IPS DF 4.7 (cell line): ENCODE measurements at regions not wholly inside any gene's neighbourhood (a gene's known extent, or its start where the extent isn't known, plus 50 kb on each side); places are given as distances from the start of the nearest gene placed in this dataset.

ENCODE experiments used
- DNase-seq: peaks from one replicate; pipeline ENCODE4 v3.0.0-alpha.2; 2013; ENCODE audit warnings: low spot score; ENCODE audit errors: extremely low read depth

- DNase-seq, result no peak
Measured at GRCh38 chr5:164784230-164784629, 1278.8 kb downstream of the MAT2B start.

GRCh38 chr5:164798110-164798509 is 1292.7 kb downstream of the MAT2B start:
- DNase-seq, result no peak

DNA sequence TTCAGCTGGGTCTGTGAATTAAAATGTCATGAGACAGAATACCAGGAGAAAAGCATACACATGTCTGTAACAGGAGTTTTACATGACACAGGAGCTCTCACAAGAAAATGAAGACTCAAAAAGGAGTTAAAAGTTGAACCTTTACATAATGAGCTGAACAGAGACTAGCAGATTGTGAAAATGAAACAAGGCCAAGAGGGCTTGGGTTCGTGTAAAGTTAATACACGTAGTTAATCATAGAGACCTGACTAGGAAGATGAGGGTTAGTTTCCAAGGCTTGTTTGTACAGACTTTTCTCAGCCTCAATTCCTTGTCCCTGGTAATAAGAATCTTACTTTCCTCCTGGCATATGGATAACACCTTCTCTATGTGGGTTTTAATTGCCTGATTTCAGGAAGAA is 1294.0 kb downstream of the MAT2B start:
- DNase-seq, result no peak

DNA sequence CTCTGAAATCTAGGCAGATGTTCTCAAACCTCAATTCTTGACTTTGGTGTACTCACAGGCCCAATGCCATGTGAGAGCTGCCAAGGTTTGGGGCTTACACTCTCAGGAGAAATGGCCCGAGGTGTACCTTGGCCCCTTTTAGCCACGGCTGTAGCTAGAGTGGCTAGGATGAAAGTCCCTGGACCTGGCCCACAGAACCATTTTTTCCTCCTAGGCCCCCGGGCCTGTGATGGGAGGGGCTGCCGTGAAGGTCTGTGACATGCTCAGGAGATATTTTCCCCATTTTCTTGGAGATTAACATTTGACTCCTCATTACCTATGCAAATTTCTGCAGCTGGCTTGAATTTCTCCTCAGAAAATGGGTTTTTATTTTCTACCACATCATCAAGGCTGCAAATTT is 1296.5 kb downstream of the MAT2B start:
- DNase-seq, result no peak

- DNase-seq, result no peak
Measured at GRCh38 chr5:164809821-164810220, 1304.4 kb downstream of the MAT2B start.

DNA sequence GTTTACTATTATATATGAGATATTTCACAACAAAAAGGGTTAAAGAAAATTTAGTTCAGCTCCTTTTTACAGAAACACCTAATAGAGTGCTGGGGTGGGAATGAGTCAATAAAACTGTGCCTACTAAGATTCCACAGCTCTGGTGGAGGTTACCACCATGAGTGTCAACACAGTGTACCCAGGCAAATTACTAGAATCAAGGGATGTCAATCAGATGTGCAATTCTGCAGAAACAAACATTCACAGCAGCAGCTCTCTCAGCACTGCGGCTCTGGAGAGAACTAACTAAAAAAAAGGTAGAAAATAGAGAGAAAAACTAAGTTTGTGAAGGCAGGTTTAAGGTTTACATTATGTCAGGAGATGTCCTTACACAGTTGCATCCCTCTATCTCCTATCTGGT is 1313.0 kb downstream of the MAT2B start:
- DNase-seq, result no peak

- DNase-seq, result no peak
Measured at GRCh38 chr5:164824671-164825070, 1319.3 kb downstream of the MAT2B start.

GRCh38 chr5:164832516-164832915 is 1327.1 kb downstream of the MAT2B start:
- DNase-seq, result no peak

GRCh38 chr5:164844348-164844747 is 1338.9 kb downstream of the MAT2B start:
- no peak for DNase-seq

- no peak for DNase-seq
Measured at GRCh38 chr5:164860896-164861295, 1355.5 kb downstream of the MAT2B start.

GRCh38 chr5:164861610-164862009 is 1356.2 kb downstream of the MAT2B start:
- DNase-seq, result no peak

GRCh38 chr5:164868761-164869160 is 1363.3 kb downstream of the MAT2B start:
- no peak for DNase-seq

DNA sequence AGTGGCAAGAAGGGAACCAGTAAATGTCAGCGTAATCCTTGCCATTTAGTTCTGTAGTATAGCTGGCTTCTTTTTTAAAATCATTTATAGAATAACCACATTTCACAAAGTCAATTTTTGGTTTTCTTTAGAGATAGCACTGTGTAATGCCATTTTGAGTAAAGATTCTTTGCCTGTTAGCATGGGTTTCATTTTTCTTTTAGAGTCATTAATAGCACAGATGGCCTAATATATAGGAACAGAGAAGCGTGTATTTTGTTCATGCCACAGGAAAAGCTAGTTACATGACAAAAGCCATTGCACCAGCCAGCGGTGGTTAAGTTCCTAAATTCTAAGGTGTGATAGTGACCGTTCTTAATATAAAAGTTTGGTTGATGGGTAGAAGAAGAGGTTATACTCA is 1363.9 kb downstream of the MAT2B start:
- no peak for DNase-seq

GRCh38 chr5:164876793-164877192 is 1371.4 kb downstream of the MAT2B start:
- DNase-seq, result no peak

GRCh38 chr5:164881442-164881841 is 1376.0 kb downstream of the MAT2B start:
- no peak for DNase-seq

DNA sequence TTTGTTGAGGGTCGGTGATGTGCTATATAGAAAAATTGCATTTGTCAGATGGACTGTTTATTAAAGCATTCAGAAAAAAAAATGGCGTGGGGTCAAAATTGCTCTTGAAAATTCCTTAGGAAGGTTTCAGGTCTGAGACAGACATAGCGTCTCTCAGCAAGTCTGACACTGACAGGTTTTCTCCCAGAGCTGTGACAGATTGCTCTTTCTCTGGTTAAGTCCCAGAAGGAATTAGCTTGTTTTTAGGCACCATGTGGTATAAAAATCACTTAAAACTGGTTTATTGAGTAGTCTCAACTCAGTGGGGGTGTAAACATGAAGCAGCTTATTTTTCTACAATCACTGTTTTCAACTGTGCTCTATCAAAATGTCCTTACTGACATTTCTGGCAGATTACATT is 1379.8 kb downstream of the MAT2B start:
- DNase-seq, result no peak

DNA sequence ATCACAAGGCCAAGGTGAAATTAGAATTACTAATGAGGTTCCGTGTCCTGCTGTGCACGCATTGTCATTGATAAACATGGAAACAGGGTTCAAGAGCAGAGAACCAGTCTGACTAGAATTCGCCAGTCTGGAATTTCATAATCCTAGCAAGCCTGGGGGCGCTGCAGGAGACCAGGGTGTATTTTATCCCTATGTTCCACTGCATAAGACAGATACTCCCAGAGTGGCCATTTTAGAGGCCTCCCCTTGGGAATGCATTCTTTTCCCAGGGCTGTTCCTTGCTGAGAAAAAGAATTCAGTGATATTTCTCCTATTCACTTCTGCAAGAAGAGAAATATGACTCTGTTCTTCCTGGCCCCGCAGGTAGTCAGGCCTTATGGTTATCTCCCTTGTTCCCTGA is 1387.7 kb downstream of the MAT2B start:
- DNase-seq, result no peak

DNA sequence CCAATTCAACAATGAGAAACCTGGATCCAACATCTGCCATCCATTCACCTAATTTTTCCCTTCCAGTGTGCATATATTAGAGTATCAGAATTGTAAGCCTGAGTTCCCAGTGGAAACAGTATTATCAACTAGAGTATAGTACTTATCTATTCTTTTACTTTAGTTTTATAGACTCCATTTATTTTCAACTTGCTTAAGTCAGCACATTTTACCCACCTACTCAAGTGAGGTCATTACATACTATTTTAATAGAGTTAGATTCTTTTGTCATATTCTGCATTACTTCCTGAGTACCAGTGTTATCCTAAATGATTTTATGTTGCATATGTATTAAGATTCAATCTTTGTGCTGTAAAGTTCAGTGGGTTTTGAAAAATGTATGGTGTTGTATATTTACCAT is 1393.3 kb downstream of the MAT2B start:
- no peak for DNase-seq

DNA sequence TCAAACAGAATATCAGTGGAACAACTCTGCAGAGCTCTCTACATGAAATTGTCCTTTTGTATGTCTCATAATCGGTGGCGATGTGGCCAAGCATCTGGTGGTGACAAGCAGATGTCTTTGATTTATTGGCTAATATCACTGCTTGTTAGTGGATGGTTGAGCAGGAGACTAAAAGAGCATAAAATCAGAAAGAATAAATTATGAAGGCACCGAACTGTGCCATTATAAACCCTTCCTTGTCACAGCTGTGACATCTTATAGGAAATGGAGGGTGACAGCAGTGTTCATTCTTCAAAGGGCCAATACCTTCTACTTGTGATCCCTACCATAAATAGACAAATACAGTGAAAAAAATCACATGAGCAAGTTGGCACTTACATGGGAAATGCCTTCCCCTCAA is 1404.3 kb downstream of the MAT2B start:
- no peak for DNase-seq

DNA sequence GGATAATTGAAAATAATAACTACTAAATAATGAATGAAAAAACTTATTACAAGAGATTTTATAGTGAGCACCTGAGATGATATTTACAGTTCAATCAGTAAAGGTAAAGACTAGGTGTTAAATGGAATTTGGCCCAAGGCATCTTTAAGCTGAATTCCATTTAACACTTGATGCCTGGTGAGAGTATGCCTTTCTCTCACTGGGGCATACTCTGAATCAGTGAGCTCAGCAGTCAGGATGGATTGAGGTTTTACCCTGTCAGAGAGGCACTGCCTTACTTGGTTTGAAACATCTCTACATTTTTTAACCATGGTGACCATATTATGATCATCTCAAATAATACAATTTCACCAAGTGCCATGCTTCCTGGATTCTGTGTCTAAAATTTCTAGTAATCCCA is 1416.3 kb downstream of the MAT2B start:
- no peak for DNase-seq

- DNase-seq, result no peak
Measured at GRCh38 chr5:164934039-164934438, 1428.6 kb downstream of the MAT2B start.

DNA sequence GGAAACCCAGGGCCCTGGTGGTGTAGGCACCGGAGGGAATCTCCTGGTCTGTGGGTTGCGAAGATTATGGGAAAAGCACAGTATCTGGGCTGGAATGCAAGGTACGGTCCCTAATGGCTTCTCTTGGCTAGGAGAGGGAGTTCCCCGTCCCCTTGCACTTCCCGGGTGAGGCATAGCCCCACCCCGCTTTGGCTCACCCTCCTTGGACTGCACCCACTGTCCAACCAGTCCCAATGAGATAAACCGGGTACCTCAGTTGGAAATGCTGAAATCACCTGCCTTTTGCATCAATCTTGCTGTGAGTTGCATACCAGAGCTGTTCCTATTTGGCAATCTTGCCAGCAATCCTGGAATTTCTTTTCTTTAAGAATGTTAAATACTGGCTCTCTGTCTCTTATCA is 1429.1 kb downstream of the MAT2B start:
- no peak for DNase-seq

- no peak for DNase-seq
Measured at GRCh38 chr5:164941132-164941531, 1435.7 kb downstream of the MAT2B start.

- no peak for DNase-seq
Measured at GRCh38 chr5:164950927-164951326, 1445.5 kb downstream of the MAT2B start.
